ENCODE measurements at regions not wholly inside any gene's neighbourhood (a gene's known extent, or its start where the extent isn't known, plus 50 kb on each side); places are given as distances from the start of the nearest gene placed in this dataset.

DNA sequence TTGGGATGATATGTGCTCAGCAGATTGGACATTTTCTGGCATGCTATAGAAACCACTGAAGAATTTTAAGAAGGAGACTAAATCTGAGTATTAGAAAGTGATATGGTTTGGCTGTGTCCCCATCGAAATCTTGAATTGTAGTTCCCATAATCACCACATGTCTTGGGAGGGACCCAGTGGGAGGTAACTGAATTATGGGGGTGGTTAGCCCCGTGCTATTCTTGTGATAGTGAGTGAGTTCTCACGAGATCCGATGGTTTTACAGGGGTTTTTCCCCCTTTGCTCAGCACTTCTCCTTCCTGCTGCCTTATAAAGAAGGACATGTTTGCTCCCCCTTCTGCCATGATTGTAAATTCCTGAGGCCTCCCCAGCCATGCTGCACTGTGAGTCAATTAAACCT lies 535.9 kb upstream of the VRK2 start:
- ATAC-seq, result no peak
- no peaks in the 10 kb centered on the region for H3K27me3 Mint-ChIP-seq
- H3K4me3 Mint-ChIP-seq, result no peak overlapping the region
- no peaks in the 10 kb centered on the region for H3K36me3 Mint-ChIP-seq (ENCODE audit: low read depth)
- H3K27ac Mint-ChIP-seq, result no peak overlapping the region
- no peaks in the 10 kb centered on the region for H3K4me1 Mint-ChIP-seq
- DNase-seq, result no peak
- H3K9me3 ChIP-seq (ENCODE audit: control insufficient read depth, low read length, poor library complexity, severe bottlenecking), result no peaks in the 10 kb centered on the region

DNA sequence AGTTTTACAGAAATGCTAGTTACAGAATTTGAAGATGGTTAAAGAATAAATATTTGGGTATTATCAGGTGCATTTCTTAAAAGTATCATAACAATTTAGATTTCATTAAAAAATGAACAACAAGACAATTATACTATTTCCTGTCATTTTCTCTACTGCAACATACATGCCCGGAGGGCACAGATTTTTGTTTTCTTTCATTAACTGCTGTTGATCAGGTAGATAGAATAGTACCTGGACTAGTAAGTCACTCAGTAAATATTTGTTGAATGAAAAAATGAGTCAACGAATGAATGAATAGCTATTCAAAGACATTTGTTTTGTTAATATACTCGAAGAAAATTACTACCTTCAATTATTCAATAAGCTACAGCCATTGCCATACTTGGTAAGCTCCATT lies 531.2 kb upstream of the VRK2 start:
- ATAC-seq, result no peak
- H3K27me3 Mint-ChIP-seq, result no peaks in the 10 kb centered on the region
- no peak overlapping the region for H3K27ac Mint-ChIP-seq
- no peaks in the 10 kb centered on the region for H3K9me3 ChIP-seq (ENCODE audit: control insufficient read depth, low read length, poor library complexity, severe bottlenecking)
- H3K36me3 Mint-ChIP-seq (ENCODE audit: low read depth), result no peaks in the 10 kb centered on the region
- H3K4me1 Mint-ChIP-seq, result peaks cover 2% of the 10 kb centered on the region
- no peak for DNase-seq
- H3K4me3 Mint-ChIP-seq, result no peak overlapping the region

DNA sequence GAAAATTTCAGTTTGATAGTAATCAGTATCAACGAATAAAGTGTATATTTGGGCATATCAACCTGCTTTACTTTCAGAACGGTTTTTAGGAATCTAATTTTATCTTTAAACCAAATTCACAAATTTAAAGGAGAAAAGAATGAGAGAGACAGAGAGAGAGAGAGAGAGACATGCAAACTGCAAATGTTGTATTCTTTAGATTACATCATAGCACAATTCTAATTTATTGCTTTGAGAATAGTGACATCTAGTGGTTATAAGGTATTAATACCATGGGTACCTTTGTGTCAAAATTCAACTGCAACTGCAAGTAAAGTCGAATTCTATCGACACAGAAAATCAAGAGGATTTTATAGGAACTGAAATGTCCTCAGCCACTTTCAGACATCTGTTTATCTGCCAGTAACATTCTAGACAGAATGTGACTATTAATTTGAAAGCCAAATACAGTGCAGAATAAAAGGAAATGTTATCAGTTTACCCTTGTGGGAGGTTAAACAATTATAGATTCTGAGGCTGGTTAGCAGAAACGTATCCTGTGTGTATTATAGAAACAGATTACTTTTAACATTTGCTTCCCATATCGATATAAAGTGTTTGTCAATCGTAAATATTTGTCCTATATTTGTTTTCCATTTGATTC lies 529.8 kb upstream of the VRK2 start:
- Mint-ChIP-seq H3K4me1 (peaks cover 2% of the 10 kb centered on the region), H3K27me3 (no peaks in the 10 kb centered on the region), H3K27ac (no peak overlapping the region), H3K4me3 (no peak overlapping the region), H3K36me3 (ENCODE audit: low read depth) (no peaks in the 10 kb centered on the region)
- ATAC-seq (peak; percentile 39), DNase-seq (no peak)
- H3K9me3 ChIP-seq (ENCODE audit: control insufficient read depth, low read length, poor library complexity, severe bottlenecking), result no peaks in the 10 kb centered on the region

DNA sequence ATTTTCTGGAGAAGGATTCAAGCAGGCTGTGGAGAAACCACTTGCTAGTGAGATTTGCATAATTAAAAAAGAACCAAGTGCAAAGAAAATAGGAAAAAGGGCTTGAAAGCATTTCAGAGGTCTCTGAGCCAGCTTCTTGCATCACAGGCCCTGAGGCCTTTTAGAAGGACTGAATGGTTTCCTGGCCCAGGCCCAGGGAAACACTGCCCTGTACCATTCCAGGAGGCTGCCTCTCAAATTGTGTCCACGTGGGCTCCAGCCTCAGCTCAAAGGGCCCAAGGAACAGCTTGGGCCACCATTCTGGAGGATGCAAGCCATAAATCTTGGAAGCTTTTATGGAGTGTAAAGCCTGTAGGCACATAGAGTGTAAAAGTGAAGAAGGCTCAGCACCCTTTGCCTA lies 523.3 kb upstream of the VRK2 start:
- ATAC-seq, result no peak
- no peak for DNase-seq
- H3K27me3 Mint-ChIP-seq, result no peaks in the 10 kb centered on the region
- H3K9me3 ChIP-seq (ENCODE audit: control insufficient read depth, low read length, poor library complexity, severe bottlenecking), result no peaks in the 10 kb centered on the region
- no peaks in the 10 kb centered on the region for H3K36me3 Mint-ChIP-seq (ENCODE audit: low read depth)
- H3K4me1 Mint-ChIP-seq, result peaks cover 2% of the 10 kb centered on the region
- H3K4me3 Mint-ChIP-seq, result no peak overlapping the region
- no peak overlapping the region for H3K27ac Mint-ChIP-seq

GRCh38 chr2:57527685-57528084 lies 518.9 kb upstream of the VRK2 start:
- no peak overlapping the region for H3K4me3 Mint-ChIP-seq

GRCh38 chr2:57528499-57528898 lies 518.1 kb upstream of the VRK2 start:
- ATAC-seq, result no peak
- Mint-ChIP-seq H3K36me3 (ENCODE audit: low read depth) (no peaks in the 10 kb centered on the region), H3K4me1 (no peaks in the 10 kb centered on the region), H3K27me3 (no peaks in the 10 kb centered on the region), H3K4me3 (no peak overlapping the region), H3K27ac (no peak overlapping the region)
- no peak for DNase-seq
- no peaks in the 10 kb centered on the region for H3K9me3 ChIP-seq (ENCODE audit: control insufficient read depth, low read length, poor library complexity, severe bottlenecking)

More at GRCh38 chr2:57527685-57528084, 518.9 kb upstream of the VRK2 start:
- H3K27me3 Mint-ChIP-seq, result no peaks in the 10 kb centered on the region
- no peaks in the 10 kb centered on the region for H3K9me3 ChIP-seq (ENCODE audit: control insufficient read depth, low read length, poor library complexity, severe bottlenecking)
- ATAC-seq (no peak), DNase-seq (no peak)
- H3K4me1 Mint-ChIP-seq, result no peaks in the 10 kb centered on the region
- H3K27ac Mint-ChIP-seq, result no peak overlapping the region
- no peaks in the 10 kb centered on the region for H3K36me3 Mint-ChIP-seq (ENCODE audit: low read depth)

DNA sequence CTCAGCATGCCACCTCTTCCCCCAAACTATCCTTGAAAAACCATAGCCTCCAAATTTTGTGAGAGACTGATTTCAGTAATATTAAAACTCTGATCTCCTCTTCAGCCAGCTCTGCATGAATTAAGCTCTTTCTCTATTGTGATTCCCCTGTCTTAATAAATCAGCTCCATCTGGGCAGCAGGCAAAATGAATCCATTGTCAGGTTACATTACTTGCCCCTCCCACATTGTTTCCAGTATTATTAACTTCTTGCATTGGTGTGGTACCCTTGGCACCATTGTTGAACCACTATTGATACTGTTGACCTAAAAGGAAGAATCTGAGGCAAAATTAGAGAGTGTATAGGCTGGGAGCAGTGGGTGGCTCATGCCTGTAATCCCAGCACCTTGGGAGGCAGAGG lies 512.2 kb upstream of the VRK2 start:
- no peak overlapping the region for H3K4me3 Mint-ChIP-seq
- no peaks in the 10 kb centered on the region for H3K27me3 Mint-ChIP-seq
- no peaks in the 10 kb centered on the region for H3K4me1 Mint-ChIP-seq

GRCh38 chr2:57536535-57537231 lies 509.9 kb upstream of the VRK2 start:
- Mint-ChIP-seq H3K4me1 (no peaks in the 10 kb centered on the region), H3K4me3 (no peak overlapping the region), H3K27ac (no peak overlapping the region), H3K36me3 (ENCODE audit: low read depth) (no peaks in the 10 kb centered on the region), H3K27me3 (no peaks in the 10 kb centered on the region)
- H3K9me3 ChIP-seq (ENCODE audit: control insufficient read depth, low read length, poor library complexity, severe bottlenecking), result no peaks in the 10 kb centered on the region
- ATAC-seq (no peak), DNase-seq (no peak)

More for the DNA sequence above, 512.2 kb upstream of the VRK2 start:
- no peaks in the 10 kb centered on the region for H3K9me3 ChIP-seq (ENCODE audit: control insufficient read depth, low read length, poor library complexity, severe bottlenecking)
- Mint-ChIP-seq H3K36me3 (ENCODE audit: low read depth) (no peaks in the 10 kb centered on the region), H3K27ac (no peak overlapping the region)
- DNase-seq (no peak), ATAC-seq (no peak)

GRCh38 chr2:57539761-57540160 lies 506.8 kb upstream of the VRK2 start:
- no peaks in the 10 kb centered on the region for H3K9me3 ChIP-seq (ENCODE audit: control insufficient read depth, low read length, poor library complexity, severe bottlenecking)
- H3K27me3 Mint-ChIP-seq, result no peaks in the 10 kb centered on the region
- H3K36me3 Mint-ChIP-seq (ENCODE audit: low read depth), result no peaks in the 10 kb centered on the region
- no peaks in the 10 kb centered on the region for H3K4me1 Mint-ChIP-seq
- no peak for ATAC-seq
- no peak overlapping the region for H3K27ac Mint-ChIP-seq
- no peak for DNase-seq
- no peak overlapping the region for H3K4me3 Mint-ChIP-seq

DNA sequence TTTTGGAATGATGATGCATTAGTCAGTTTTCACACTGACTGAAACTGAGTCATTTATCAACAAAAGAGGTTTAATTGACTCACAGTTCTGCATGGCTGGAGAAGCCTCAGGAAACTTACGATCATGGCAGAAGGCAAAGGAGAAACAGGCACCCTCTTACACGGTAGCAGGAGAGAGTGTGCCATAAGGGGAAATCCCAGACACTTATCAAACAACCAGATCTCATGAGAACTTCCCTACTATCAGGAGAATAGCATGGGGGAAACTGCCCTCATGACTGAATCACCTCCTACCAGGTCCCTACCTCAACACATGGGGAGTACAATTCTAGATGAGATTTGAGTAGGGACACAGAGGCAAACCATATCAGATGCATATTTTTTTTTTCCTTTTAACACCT lies 504.5 kb upstream of the VRK2 start:
- H3K36me3 Mint-ChIP-seq (ENCODE audit: low read depth), result no peaks in the 10 kb centered on the region
- DNase-seq, result no peak
- no peak for ATAC-seq
- H3K27me3 Mint-ChIP-seq, result no peaks in the 10 kb centered on the region
- H3K9me3 ChIP-seq (ENCODE audit: control insufficient read depth, low read length, poor library complexity, severe bottlenecking), result no peaks in the 10 kb centered on the region
- H3K27ac Mint-ChIP-seq, result no peak overlapping the region
- no peaks in the 10 kb centered on the region for H3K4me1 Mint-ChIP-seq
- H3K4me3 Mint-ChIP-seq, result no peak overlapping the region

- Mint-ChIP-seq H3K27ac (no peak overlapping the region), H3K4me1 (no peaks in the 10 kb centered on the region), H3K36me3 (ENCODE audit: low read depth) (no peaks in the 10 kb centered on the region), H3K4me3 (no peak overlapping the region), H3K27me3 (no peaks in the 10 kb centered on the region)
- no peaks in the 10 kb centered on the region for H3K9me3 ChIP-seq (ENCODE audit: control insufficient read depth, low read length, poor library complexity, severe bottlenecking)
- no peak for DNase-seq
- no peak for ATAC-seq
Observed at GRCh38 chr2:57543211-57543610, 503.4 kb upstream of the VRK2 start.

DNA sequence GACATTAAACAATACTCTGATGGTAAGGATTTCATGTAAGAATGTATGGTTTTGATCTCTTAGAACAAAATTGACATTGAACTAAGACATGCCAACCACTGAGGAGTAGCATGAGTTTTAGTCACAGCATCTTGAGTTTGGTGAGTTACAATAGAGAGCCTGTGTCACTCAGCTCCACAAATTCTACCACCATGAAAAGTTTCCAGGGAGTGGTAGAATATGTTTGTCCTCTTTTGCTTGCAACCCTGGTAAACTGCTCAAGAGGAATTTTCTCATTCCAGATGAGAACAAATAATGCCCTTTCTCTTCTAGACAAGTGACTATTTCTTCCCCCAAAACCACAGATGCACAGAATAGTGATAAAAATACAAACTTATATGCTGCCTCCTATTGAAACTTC lies 502.0 kb upstream of the VRK2 start:
- no peaks in the 10 kb centered on the region for H3K9me3 ChIP-seq (ENCODE audit: control insufficient read depth, low read length, poor library complexity, severe bottlenecking)
- Mint-ChIP-seq H3K27me3 (no peaks in the 10 kb centered on the region), H3K36me3 (ENCODE audit: low read depth) (no peaks in the 10 kb centered on the region), H3K27ac (no peak overlapping the region), H3K4me3 (no peak overlapping the region), H3K4me1 (no peaks in the 10 kb centered on the region)
- DNase-seq (no peak), ATAC-seq (no peak)

GRCh38 chr2:57546478-57546877 lies 500.1 kb upstream of the VRK2 start:
- H3K9me3 ChIP-seq (ENCODE audit: control insufficient read depth, low read length, poor library complexity, severe bottlenecking), result no peaks in the 10 kb centered on the region
- Mint-ChIP-seq H3K4me1 (no peaks in the 10 kb centered on the region), H3K4me3 (no peak overlapping the region), H3K27me3 (no peaks in the 10 kb centered on the region), H3K36me3 (ENCODE audit: low read depth) (no peaks in the 10 kb centered on the region), H3K27ac (no peak overlapping the region)
- DNase-seq (no peak), ATAC-seq (no peak)

- no peak for DNase-seq
- no peak overlapping the region for H3K4me3 Mint-ChIP-seq
- H3K27ac Mint-ChIP-seq, result no peak overlapping the region
- H3K9me3 ChIP-seq (ENCODE audit: control insufficient read depth, low read length, poor library complexity, severe bottlenecking), result no peaks in the 10 kb centered on the region
- no peaks in the 10 kb centered on the region for H3K36me3 Mint-ChIP-seq (ENCODE audit: low read depth)
- no peaks in the 10 kb centered on the region for H3K27me3 Mint-ChIP-seq
- ATAC-seq, result no peak
- H3K4me1 Mint-ChIP-seq, result no peaks in the 10 kb centered on the region
Observed at GRCh38 chr2:57549642-57550102, 496.9 kb upstream of the VRK2 start.

All from T-helper 17 cell (primary cell).